HEK293T (cell line): ENCODE measurements at regions not wholly inside any gene's neighbourhood (a gene's known extent, or its start where the extent isn't known, plus 50 kb on each side); places are given as distances from the start of the nearest gene placed in this dataset.

Experiments used
- CTCF ChIA-PET: fragments of 350-600 bp; formaldehyde crosslinking; extraction: SDS; loops from one replicate; lab custom pipeline; 2021; ENCODE audit warnings: antibody characterized with exemption, inconsistent platforms; lab: Yijun Ruan, JAX
- POLR2A ChIA-PET: fragments of 350-600 bp; formaldehyde crosslinking; extraction: SDS; loops from one replicate; lab custom pipeline; 2020; ENCODE audit warnings: antibody characterized with exemption, inconsistent platforms; lab: Yijun Ruan, JAX
- DNase-seq: peaks from one replicate; pipeline ENCODE4 v3.0.0; 2012; ENCODE audit warnings: mixed read lengths; ENCODE audit errors: extremely low spot score
- ARNT ChIP-seq: fragments of 450-650 bp; IDR thresholded peaks from 2 replicates; pipeline ENCODE4 v1.6.1; 2017; ENCODE audit warnings: mild to moderate bottlenecking
- BHLHE40 ChIP-seq: fragments of 450-650 bp; IDR thresholded peaks from 2 replicates; pipeline ENCODE4 v1.6.1; 2016; ENCODE audit warnings: mild to moderate bottlenecking, moderate library complexity, borderline replicate concordance
- CTBP1 ChIP-seq: fragments of 450-650 bp; IDR thresholded peaks from 2 replicates; pipeline ENCODE4 v1.6.1; 2016; ENCODE audit warnings: borderline replicate concordance
- ELF4 ChIP-seq: fragments of 450-650 bp; IDR thresholded peaks from 2 replicates; pipeline ENCODE4 v1.6.1; 2017; ENCODE audit warnings: antibody characterized with exemption
- FOXA1 ChIP-seq: fragments of 450-650 bp; IDR thresholded peaks from 2 replicates; pipeline ENCODE4 v1.6.1; 2016; ENCODE audit warnings: mild to moderate bottlenecking
- FOXK2 ChIP-seq: fragments of 450-650 bp; IDR thresholded peaks from 2 replicates; pipeline ENCODE4 v1.6.1; 2016; ENCODE audit warnings: mild to moderate bottlenecking
- FOXM1 ChIP-seq: fragments of 450-650 bp; IDR thresholded peaks from 2 replicates; pipeline ENCODE4 v1.6.1; 2017; ENCODE audit warnings: mild to moderate bottlenecking, borderline replicate concordance
- HDGF ChIP-seq: fragments of 450-650 bp; IDR thresholded peaks from 2 replicates; pipeline ENCODE4 v1.6.1; 2017; ENCODE audit warnings: antibody characterized with exemption, borderline replicate concordance
- L3MBTL2 ChIP-seq: fragments of 450-650 bp; conservative IDR thresholded peaks from 2 replicates; pipeline ENCODE4 v1.6.1; 2016; ENCODE audit warnings: mild to moderate bottlenecking
- LEF1 ChIP-seq: fragments of 450-650 bp; IDR thresholded peaks from 2 replicates; pipeline ENCODE4 v1.6.1; 2017; ENCODE audit warnings: mild to moderate bottlenecking, borderline replicate concordance
- NFRKB ChIP-seq: fragments of 450-650 bp; IDR thresholded peaks from 2 replicates; pipeline ENCODE4 v1.6.1; 2016; ENCODE audit warnings: mild to moderate bottlenecking, moderate library complexity
- SP1 ChIP-seq: fragments of 450-650 bp; IDR thresholded peaks from 2 replicates; pipeline ENCODE4 v1.6.1; 2017
- SUZ12 ChIP-seq: fragments of 450-650 bp; IDR thresholded peaks from 2 replicates; pipeline ENCODE4 v1.6.1; 2016; ENCODE audit warnings: mild to moderate bottlenecking
- TARDBP ChIP-seq: fragments of 450-650 bp; IDR thresholded peaks from 2 replicates; pipeline ENCODE4 v1.6.1; 2016
- ZNF384 ChIP-seq: fragments of 450-650 bp; IDR thresholded peaks from 2 replicates; pipeline ENCODE4 v1.6.1; 2016
- TF ChIP-seq, protein P1 (sequence below): fragments of 450-650 bp; IDR thresholded peaks from 2 replicates; pipeline ENCODE4 v1.6.1; 2016

DNA sequence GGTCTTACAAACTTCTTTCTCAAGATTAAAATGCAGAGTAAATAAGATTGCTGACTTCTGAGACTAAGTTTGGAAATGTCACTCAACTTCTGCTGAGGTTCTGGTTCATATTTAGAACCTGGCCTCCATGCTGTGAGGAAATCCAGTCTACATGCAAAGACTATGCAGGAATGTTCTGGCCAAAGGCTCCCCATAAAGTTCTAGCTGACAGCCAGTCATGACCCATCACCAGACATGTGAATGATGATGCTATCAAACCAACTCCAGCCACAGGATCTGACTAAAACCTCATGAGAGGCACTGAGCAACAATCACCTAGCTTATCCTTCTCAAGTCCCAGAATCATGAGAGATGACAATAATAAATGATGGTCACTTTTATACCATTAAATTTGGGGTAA is 935.1 kb upstream of the MAP3K7 start:
- POLR2A ChIA-PET = no interaction called here
- TF ChIP-seq BHLHE40 = no peak
- TF ChIP-seq NFRKB = no peak
- TF ChIP-seq ZNF384 = no peak
- TF ChIP-seq SUZ12 = no peak
- no peak for TF ChIP-seq SP1
- TF ChIP-seq CTBP1 = no peak
- TF ChIP-seq ARNT = no peak
- TF ChIP-seq TARDBP = no peak
- no peak for TF ChIP-seq FOXK2
- TF ChIP-seq ELF4 = no peak
- TF ChIP-seq FOXM1 = no peak
- no peak for TF ChIP-seq L3MBTL2
- TF ChIP-seq FOXA1 = no peak
- no peak for TF ChIP-seq HDGF
- TF ChIP-seq, protein P1, sequence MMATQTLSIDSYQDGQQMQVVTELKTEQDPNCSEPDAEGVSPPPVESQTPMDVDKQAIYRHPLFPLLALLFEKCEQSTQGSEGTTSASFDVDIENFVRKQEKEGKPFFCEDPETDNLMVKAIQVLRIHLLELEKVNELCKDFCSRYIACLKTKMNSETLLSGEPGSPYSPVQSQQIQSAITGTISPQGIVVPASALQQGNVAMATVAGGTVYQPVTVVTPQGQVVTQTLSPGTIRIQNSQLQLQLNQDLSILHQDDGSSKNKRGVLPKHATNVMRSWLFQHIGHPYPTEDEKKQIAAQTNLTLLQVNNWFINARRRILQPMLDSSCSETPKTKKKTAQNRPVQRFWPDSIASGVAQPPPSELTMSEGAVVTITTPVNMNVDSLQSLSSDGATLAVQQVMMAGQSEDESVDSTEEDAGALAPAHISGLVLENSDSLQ = no peak
- TF ChIP-seq LEF1 = no peak
- no peak for DNase-seq
- CTCF ChIA-PET = no interaction called here

DNA sequence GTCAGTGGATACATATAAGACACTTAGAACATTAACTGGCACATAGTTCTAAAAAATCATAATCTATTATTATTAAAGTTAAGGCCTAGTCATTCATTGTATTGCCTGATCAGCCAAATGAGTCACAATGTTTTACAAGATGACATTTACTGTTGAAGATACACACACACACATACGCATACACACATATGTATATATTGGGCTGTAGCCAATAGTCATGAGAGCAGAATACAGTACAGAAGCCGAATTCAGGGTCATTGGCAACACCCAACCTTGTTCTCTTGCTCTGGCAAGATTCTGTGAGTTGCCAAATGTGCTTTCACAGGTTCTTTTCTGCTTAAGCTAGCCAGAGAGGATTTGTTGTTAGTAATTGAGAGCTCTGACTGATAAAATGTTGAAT is 922.8 kb upstream of the MAP3K7 start:
- TF ChIP-seq L3MBTL2 = no peak
- no peak for TF ChIP-seq FOXA1
- no peak for TF ChIP-seq SP1
- TF ChIP-seq ZNF384 = no peak
- TF ChIP-seq FOXM1 = no peak
- no peak for TF ChIP-seq SUZ12
- TF ChIP-seq, protein P1 = no peak
- TF ChIP-seq TARDBP = no peak
- TF ChIP-seq CTBP1 = no peak
- no peak for TF ChIP-seq ARNT
- TF ChIP-seq NFRKB = no peak
- no peak for TF ChIP-seq LEF1
- no peak for TF ChIP-seq FOXK2
- TF ChIP-seq BHLHE40 = no peak
- no peak for TF ChIP-seq HDGF
- no peak for TF ChIP-seq ELF4
- DNase-seq = no peak
- ChIA-PET CTCF (no interaction called here), POLR2A (no interaction called here)

DNA sequence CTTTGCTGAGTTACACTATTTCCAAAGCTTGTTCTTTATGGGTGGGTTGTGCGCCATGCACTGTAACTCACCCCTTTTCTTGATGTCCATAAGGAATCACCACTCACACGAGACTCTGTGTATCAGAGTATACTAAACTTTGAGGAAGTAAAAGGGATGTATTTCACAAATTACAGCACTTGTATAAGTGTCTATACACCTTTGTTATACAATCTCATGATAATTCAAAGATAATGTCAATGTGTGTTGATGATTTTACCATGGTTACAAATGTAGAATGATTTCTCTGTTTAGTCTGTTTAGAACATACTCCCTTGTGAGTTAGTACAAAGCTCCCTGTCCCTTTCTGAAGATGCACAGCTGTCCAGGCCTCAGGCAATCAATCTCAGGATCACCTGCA is 922.2 kb upstream of the MAP3K7 start:
- POLR2A ChIA-PET = no interaction called here

DNA sequence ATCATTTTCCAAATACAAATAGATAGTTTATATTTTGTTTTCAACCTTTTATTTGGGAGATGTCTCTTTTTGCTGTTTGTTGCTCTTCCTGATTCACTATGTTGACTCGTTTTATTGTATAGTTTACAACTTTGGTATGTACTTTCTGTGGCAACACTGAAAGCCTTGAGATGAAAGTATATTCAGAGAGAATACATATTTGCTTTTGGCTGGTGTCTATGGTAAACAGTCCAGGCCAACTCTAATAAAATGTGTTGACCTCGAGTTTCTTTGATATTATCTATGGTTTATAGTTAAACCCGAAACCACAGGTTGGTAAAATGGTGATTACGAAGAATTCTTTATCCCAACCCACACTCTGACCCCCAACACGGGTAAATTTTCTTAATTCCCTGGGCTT is 919.6 kb upstream of the MAP3K7 start:
- ChIA-PET CTCF (no interaction called here), POLR2A (no interaction called here)
- no peak for DNase-seq
- TF ChIP-seq LEF1 (no peak), BHLHE40 (no peak), L3MBTL2 (no peak), ZNF384 (no peak), HDGF (no peak), CTBP1 (no peak), ELF4 (no peak), FOXM1 (no peak), NFRKB (no peak), FOXK2 (no peak), ARNT (no peak), SUZ12 (no peak), TARDBP (no peak), SP1 (no peak)
- TF ChIP-seq, protein P1 = no peak

More for the DNA sequence above, 922.2 kb upstream of the MAP3K7 start:
- CTCF ChIA-PET = no interaction called here
- TF ChIP-seq FOXM1 (no peak), LEF1 (no peak), FOXK2 (no peak), NFRKB (no peak), ZNF384 (no peak), CTBP1 (no peak), SUZ12 (no peak), ELF4 (no peak), TARDBP (no peak), ARNT (no peak), FOXA1 (no peak), HDGF (no peak), SP1 (no peak), L3MBTL2 (no peak), BHLHE40 (no peak)
- TF ChIP-seq, protein P1 = no peak
- DNase-seq = no peak

DNA sequence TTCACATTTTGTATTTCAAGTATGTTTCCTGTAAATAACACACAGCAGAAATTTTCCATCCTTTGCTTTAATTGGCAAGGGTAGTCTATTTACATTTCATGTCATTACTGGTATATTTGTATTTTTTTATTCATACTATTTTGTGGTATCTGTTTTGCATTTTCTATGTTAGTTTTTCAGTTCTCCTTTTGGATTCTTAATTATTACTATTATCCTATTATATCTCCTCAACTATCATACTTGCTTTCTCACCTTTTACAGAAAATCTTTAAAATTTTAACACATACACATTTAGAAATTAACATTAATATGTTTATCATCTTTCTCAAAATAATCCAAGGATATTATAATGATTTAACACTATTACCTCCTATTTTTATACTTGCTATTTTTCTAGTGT is 918.3 kb upstream of the MAP3K7 start:
- TF ChIP-seq ELF4 (no peak), FOXM1 (no peak), CTBP1 (no peak), FOXA1 (no peak)
- TF ChIP-seq, protein P1 = no peak
- POLR2A ChIA-PET = no interaction called here
- CTCF ChIA-PET = no interaction called here
- DNase-seq = no peak
